TTC549 (cell line): ENCODE measurements at regions not wholly inside any gene's neighbourhood (a gene's known extent, or its start where the extent isn't known, plus 50 kb on each side); places are given as distances from the start of the nearest gene placed in this dataset.

ENCODE experiments used
- FAIRE-seq: peaks from 2 replicates; lab custom pipeline; 2012; peaks lifted over from hg19 to GRCh38; lab: Jason Lieb, UNC

GRCh38 chr17:77889866-77890760, 68.4 kb upstream of the TNRC6C start:
- no peak for FAIRE-seq

- no peak for FAIRE-seq
Observed at GRCh38 chr17:77890771-77891170, 67.7 kb upstream of the TNRC6C start.

GRCh38 chr17:77891602-77892001, 66.9 kb upstream of the TNRC6C start:
- FAIRE-seq, result no peak

GRCh38 chr17:77892031-77892430, 66.5 kb upstream of the TNRC6C start:
- no peak for FAIRE-seq

- no peak for FAIRE-seq
Observed at GRCh38 chr17:77892469-77893143, 65.9 kb upstream of the TNRC6C start.

- FAIRE-seq, result no peak
Observed at GRCh38 chr17:77893144-77894044, 65.1 kb upstream of the TNRC6C start.

GRCh38 chr17:77894126-77894956, 64.2 kb upstream of the TNRC6C start:
- no peak for FAIRE-seq

GRCh38 chr17:77897741-77898301, 60.7 kb upstream of the TNRC6C start:
- no peak for FAIRE-seq

- FAIRE-seq, result no peak
Observed at GRCh38 chr17:77898521-77899434, 59.7 kb upstream of the TNRC6C start.

- FAIRE-seq, result no peak
Observed at GRCh38 chr17:77899498-77899897, 59.0 kb upstream of the TNRC6C start.

GRCh38 chr17:77901481-77901880, 57.0 kb upstream of the TNRC6C start:
- FAIRE-seq, result no peak

GRCh38 chr17:77905266-77905665, 53.2 kb upstream of the TNRC6C start:
- FAIRE-seq, result no peak

- FAIRE-seq, result no peak
Observed at GRCh38 chr17:77905766-77906165, 52.7 kb upstream of the TNRC6C start.

GRCh38 chr17:77906377-77906871, 52.1 kb upstream of the TNRC6C start:
- FAIRE-seq, result no peak

- FAIRE-seq, result no peak
Observed at GRCh38 chr17:77907497-77908461, 50.7 kb upstream of the TNRC6C start.

GRCh38 chr17:77908501-77908900, 50.0 kb upstream of the TNRC6C start:
- no peak for FAIRE-seq
